ENCODE measurements at regions not wholly inside any gene's neighbourhood (a gene's known extent, or its start where the extent isn't known, plus 50 kb on each side); places are given as distances from the start of the nearest gene placed in this dataset.

- DNase-seq (ENCODE audit: low read depth), result no peak
Measured at GRCh38 chr6:14814016-14814415, 431.9 kb upstream of the JARID2 start.

GRCh38 chr6:14816116-14816859 lies 429.6 kb upstream of the JARID2 start:
- no peak for DNase-seq (ENCODE audit: low read depth)

GRCh38 chr6:14817074-14817473 lies 428.8 kb upstream of the JARID2 start:
- no peak for DNase-seq (ENCODE audit: low read depth)

- peak; percentile 63 for DNase-seq (ENCODE audit: low read depth)
Measured at GRCh38 chr6:14818422-14818884, 427.4 kb upstream of the JARID2 start.

GRCh38 chr6:14819001-14819400 lies 426.9 kb upstream of the JARID2 start:
- DNase-seq (ENCODE audit: low read depth), result no peak

- no peak for DNase-seq (ENCODE audit: low read depth)
Measured at GRCh38 chr6:14819840-14820420, 425.9 kb upstream of the JARID2 start.

GRCh38 chr6:14822012-14822553 lies 423.8 kb upstream of the JARID2 start:
- no peak for DNase-seq (ENCODE audit: low read depth)

- DNase-seq (ENCODE audit: low read depth), result no peak
Measured at GRCh38 chr6:14822679-14823078, 423.2 kb upstream of the JARID2 start.

- no peak for DNase-seq (ENCODE audit: low read depth)
Measured at GRCh38 chr6:14824060-14824459, 421.8 kb upstream of the JARID2 start.

- no peak for DNase-seq (ENCODE audit: low read depth)
Measured at GRCh38 chr6:14824484-14825275, 421.2 kb upstream of the JARID2 start.

- DNase-seq (ENCODE audit: low read depth), result no peak
Measured at GRCh38 chr6:14826456-14826855, 419.4 kb upstream of the JARID2 start.

GRCh38 chr6:14827354-14827753 lies 418.5 kb upstream of the JARID2 start:
- DNase-seq (ENCODE audit: low read depth), result no peak

- no peak for DNase-seq (ENCODE audit: low read depth)
Measured at GRCh38 chr6:14828201-14828611, 417.7 kb upstream of the JARID2 start.

- no peak for DNase-seq (ENCODE audit: low read depth)
Measured at GRCh38 chr6:14831070-14831469, 414.8 kb upstream of the JARID2 start.

GRCh38 chr6:14831937-14832336 lies 413.9 kb upstream of the JARID2 start:
- DNase-seq (ENCODE audit: low read depth), result no peak

GRCh38 chr6:14832427-14832826 lies 413.4 kb upstream of the JARID2 start:
- no peak for DNase-seq (ENCODE audit: low read depth)

GRCh38 chr6:14834851-14835530 lies 410.9 kb upstream of the JARID2 start:
- DNase-seq (ENCODE audit: low read depth), result no peak

GRCh38 chr6:14837435-14837834 lies 408.4 kb upstream of the JARID2 start:
- DNase-seq (ENCODE audit: low read depth), result no peak

- no peak for DNase-seq (ENCODE audit: low read depth)
Measured at GRCh38 chr6:14838133-14838583, 407.7 kb upstream of the JARID2 start.

- peak; percentile 98 for DNase-seq (ENCODE audit: low read depth)
Measured at GRCh38 chr6:14841901-14842421, 403.9 kb upstream of the JARID2 start.

GRCh38 chr6:14844411-14844810 lies 401.5 kb upstream of the JARID2 start:
- no peak for DNase-seq (ENCODE audit: low read depth)

GRCh38 chr6:14848019-14848418 lies 397.9 kb upstream of the JARID2 start:
- DNase-seq (ENCODE audit: low read depth), result peak; percentile 55

Data from GM04504 (cell line).